ENCODE measurements at regions not wholly inside any gene's neighbourhood (a gene's known extent, or its start where the extent isn't known, plus 50 kb on each side); places are given as distances from the start of the nearest gene placed in this dataset.

DNA sequence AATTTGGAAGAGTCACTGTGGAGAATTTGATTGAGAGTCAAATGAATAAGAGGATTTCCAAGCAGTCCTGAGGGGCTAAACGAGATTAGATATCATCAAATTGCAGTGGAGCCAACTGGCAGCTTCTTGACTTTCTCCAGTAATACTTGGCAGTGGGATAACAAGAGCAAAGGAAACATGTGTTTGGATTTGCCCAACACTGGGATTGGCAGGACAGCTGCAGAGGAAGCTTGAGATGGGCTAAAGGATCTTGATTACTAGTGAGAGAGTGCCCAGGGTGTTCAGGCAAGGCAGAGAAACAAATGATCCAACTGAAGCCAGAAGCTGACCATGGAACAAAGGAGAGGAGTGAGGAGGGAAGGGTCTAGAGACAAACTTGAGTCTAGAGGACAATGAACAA is 356.0 kb upstream of the ISL1 start:
- no peak for DNase-seq (ENCODE audit: low spot score)

DNA sequence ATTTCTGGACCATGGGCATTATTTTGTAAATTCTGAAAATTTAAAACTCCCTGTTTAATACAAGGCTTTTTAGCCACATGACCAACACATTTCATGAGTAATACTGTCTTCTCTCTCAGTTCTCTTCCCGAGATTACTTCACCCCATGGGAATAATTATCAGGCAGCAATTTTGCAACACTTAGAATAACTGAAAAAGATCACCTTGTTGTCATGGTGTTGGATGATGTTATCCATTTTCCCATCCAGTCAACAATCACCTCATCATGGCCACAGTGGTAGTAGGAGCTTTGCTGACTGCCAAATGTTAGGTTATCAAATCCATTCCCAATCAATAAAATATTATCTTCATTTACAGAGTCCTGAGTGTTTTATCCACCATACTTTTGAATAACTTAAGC is 354.9 kb upstream of the ISL1 start:
- DNase-seq (ENCODE audit: low spot score): no peak

DNA sequence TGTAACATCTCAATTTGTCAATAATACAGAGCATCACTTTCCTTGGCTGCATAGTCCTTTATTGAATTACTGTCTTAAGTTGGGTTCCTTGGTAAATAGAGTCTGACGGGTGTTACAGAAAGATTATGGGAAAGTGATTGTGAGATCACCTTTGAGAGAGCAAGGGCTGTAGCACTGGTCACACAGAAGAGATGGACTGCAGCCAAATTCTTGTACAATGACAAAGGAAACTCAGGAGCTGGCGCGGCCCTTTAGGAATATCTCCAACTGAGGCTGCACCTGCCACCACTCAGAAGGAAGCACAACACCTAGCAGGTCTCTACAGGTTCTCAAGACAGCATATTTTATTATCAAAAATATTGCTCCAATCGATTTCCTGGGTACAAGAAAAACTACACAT is 350.0 kb upstream of the ISL1 start:
- no peak for DNase-seq (ENCODE audit: low spot score)

DNA sequence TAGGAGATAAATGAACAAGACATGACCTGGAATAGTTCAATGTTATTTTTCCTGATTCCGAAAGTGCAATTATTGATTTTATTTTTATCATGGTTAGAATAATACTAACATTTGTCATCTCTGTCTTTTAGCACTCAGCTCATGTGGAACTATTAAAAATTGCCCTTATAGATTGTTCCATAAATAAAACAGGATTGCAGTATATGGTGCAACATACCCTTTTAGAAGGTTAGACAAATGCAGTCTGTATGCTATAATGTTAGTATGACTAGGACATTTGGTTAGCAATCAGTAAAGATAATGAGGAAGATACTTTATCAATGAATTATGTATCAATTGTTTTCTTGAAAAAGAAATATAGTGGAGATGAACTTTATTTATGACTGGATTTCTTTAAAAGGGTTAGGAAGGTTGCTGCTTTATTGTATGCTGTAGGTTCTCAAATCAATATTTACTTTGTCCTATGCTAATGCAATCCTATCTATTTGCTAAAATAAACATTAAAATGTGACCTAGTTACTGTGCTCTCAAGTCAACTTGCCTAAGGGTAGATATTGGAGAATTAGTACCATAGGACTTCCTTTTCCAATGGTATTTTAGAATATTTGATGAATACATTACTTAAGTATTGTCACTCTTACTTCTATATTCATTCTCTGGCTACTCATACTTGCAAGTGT is 348.9 kb upstream of the ISL1 start:
- no peak for DNase-seq (ENCODE audit: low spot score)

DNA sequence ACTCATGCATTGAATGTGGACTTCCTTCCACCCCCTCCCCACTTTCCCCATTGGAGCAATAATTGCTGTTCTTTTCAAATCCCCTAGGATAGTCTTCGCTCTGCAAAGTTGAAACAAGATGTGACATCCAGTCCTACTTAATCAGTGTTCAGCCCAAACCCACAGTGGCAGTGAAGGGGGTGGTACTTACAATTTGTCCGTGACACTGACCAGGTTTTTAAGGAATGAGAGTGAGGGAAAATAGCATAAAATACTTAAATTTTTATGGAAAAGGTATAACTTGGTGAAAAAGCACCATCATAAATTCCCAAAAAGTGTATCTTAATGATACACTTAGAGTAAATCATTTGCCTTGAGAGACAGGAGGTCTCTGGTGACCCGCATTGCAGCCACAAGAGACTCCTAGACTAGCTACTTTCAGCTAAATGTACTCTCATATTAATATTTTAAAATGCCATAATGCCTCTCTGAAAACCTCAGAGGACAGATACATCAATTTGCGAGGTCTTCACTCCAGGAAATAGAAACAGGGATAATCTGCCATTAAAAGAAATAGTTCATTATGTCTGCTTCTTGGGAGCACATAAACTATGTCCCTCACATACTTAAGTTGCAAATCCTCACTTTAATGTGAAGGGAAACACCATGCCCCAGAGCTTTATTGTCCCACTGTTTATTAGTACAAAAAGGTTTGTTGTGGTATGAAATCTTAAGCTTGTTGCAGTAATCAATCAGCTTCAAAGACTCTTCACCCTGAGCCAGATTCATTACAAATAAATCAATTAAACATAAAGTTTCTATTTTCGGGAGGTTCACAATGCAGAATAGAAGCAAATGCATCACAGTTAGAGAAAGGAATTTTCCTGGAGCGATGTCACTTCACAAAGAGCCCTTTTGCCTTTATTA is 343.6 kb upstream of the ISL1 start:
- DNase-seq (ENCODE audit: low spot score): no peak

DNA sequence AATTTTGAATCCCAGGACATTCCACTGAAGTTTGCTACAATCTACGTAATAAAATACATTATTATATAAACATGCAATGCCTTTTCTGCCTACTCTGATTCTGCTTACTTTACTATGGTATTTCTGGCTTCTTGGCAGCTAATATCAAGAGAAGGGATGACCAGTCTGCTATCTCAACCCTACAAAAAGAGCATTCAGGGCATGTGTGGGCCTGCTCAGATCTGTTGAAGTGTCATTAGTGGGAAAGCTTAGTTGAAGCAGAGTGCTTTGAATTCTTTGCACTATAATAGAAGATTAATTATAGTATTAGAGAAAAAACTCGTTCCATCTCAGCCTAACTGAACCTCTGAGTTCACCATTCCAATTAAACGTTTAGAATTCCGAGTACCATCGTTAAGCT is 339.5 kb upstream of the ISL1 start:
- no peak for DNase-seq (ENCODE audit: low spot score)

DNA sequence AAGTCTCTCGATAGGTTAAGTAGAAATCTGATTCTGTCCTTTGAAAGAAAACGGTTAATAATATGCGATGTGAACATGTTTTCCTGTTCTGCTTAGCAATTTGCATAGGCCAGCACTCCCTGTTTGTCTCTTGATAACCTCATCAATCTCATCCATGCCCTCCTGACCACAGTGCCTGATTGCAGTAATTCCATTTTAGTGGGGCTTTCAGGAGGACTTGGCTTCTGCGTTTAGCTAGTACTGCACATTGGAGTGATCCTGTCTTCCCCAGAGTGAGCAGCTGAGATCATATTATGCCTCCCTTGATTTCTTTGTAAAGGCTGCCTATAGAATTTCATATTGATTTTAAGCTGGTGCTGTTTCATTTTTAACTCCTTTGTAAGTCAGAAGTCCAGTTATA is 335.9 kb upstream of the ISL1 start:
- DNase-seq (ENCODE audit: low spot score): no peak

DNA sequence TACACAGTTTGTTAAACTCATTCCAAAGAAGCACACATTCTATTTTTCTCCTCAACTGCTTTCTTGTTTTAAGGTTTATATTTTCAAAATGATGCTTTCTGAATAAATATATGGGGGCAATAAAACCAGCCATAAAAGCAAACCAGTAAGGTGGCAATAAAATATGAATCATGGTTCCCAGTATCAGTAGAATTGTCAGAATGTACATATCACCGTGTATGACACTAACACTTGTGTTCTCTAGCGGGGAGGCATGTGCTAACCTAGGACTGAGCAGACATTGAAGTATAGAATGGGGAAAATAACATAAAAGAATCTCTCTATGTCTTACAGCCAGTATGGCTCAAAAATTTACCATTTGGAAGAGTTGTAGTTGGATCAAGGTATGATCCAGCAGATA is 329.9 kb upstream of the ISL1 start:
- DNase-seq (ENCODE audit: low spot score): no peak

DNA sequence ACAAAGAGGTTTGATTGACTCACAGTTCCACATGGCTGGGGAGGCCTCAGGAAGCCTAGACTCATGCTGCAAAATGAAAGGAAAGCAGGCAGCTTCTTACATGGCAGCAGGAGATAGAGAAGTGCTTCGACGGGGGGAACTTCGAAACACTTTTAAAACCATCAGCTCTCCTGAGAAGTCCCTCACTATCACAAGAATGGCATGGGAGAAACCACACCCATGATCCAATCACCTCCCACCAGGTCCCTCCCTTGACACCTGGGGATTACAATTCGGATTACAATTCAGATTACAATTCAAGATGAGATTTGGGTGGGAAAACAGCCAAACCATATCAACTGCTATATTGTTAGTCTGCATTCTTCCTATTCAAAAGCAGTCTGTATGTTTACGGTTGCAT is 322.3 kb upstream of the ISL1 start:
- no peak for DNase-seq (ENCODE audit: low spot score)

DNA sequence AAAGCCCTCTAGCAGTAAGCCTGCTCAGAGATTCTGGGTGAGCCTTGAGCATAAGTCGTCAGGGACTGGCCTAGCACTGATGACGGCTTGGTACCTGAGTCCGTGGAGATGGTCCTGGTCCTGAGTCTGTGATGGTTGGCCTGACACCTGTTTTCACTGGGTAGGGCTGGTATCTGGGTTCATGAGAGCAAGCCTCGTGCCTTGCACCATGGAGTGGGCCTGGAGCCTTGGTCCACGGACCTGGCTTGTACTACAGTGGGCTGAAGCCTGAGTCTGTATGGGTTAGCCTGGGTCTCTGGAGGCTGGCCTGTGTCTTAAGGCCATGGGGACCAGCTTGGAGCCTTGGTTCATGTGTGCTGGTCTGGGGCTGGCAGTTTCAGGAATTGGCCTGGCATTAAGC is 310.3 kb upstream of the ISL1 start:
- DNase-seq (ENCODE audit: low spot score): no peak

DNA sequence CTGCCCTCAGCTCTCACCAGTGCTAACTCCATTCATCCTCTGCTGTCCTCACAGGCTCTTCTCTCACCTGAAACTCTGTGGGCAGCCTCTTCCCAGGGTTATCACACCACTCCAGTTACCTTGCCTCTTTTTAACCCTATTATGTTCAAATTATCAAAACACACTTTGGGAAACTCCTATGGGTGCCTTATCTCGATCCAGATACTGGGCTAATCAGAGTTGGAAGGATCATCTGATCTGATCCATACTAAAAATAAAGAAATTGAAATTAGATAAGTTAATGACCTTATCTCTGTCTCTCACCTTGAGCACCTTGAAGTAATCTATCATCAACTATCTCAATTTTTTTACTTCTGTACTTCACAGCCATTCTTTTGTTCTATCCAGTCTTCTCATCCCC is 300.5 kb upstream of the ISL1 start:
- no peak for DNase-seq (ENCODE audit: low spot score)

DNA sequence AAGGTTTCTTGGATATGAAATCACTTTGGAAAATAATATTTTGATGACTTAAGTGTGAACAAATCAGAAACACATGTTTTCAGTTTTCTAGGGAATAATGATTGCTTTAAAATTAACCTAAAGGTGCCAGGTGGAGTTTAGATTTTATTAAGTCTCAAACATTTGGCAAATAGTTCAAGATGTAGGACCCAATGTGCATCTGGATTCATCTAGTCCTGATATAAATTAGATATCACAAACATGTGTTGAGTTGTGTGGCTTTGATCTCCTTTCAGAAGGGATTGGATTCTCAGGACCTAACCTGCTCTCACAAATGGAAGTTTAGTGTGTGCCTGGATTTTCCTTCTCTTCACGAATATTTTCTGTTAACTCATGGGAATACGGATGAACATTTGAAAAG is 291.4 kb upstream of the ISL1 start:
- no peak for DNase-seq (ENCODE audit: low spot score)

DNA sequence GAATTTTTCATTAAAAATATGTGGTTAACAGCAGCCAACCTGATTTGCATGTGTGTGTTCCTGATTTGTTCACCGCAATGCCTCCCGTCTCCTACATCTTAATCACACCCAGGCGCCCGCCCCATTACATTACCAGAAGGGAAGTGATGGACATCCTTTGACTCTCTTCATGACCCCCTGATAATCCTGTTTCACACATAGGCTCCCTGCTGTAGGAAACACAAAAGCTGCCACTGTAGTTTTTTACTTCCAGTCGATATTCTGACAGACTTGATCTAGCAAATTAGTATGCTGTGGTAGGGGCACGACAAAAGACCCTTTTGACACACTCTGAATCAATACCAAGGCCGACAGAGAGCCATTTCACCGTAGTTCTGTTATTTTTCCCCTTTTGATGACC is 287.8 kb upstream of the ISL1 start:
- DNase-seq (ENCODE audit: low spot score): no peak

DNA sequence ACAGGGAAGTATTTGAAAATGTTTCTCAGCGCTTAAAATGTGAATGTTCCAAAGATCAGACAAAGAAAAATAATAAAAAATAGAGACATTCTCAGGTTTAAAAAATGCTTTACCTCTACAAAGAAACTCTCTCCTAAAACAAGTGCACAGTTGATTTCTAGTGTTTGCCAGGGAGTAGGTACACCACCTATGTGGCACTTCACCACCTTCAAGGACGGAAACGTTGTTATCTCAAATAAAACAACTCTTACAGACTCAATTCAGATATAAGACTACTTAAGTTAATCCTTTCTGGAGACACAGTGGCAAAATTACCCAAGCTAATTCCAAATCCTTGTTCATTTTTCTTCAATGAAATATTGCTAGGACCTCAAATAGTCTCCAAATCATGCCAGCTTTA is 286.4 kb upstream of the ISL1 start:
- no peak for DNase-seq (ENCODE audit: low spot score)

DNA sequence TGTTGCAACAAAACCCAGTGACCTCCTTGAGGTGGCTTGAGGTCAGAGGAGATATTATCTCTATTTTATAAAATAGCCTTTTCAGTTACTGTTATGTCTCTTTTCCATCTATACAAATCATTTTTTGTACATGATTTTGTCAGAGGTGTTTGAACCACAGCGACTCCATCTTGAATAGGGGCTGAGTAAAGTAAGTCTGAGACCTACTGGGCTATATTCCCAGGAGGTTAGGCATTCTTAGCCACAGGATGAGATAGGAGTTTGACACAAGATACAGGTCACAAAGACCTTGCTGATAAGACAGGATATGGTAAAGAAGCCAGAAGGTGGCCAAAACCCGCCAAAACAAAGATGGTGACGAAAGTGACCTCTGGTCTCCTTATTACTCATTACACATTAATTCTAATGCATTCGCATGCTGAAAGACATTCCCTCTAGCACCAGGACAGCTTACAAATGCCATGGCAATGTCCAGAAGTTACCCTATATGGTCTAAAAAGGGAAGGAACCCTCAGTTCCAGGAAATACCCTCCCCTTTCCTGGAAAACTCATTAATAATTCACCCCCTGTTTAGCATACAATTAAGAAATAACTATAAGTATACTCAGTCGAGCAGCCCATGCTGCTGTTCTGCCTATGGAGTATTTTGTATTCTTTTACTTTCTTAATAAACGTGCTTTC is 283.9 kb upstream of the ISL1 start:
- no peak for DNase-seq (ENCODE audit: low spot score)

DNA sequence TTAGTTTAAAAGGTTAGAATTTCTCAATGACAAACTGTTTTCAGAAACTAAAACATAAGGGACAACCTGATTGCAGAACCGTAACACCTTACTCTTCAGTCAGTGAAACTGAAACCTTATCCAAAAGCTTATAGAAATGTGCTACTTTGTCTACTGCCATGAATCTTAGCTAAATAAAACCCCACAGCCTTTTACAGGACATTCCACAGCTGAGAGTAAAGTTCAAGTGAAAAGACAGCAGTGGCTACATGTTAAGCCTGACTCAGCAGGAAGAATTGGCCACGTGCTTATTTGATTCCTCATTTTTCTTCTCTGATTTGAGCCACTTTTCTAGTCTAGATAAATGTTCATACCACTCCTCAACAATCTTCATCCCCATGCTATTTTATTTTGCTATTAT is 278.7 kb upstream of the ISL1 start:
- no peak for DNase-seq (ENCODE audit: low spot score)

DNA sequence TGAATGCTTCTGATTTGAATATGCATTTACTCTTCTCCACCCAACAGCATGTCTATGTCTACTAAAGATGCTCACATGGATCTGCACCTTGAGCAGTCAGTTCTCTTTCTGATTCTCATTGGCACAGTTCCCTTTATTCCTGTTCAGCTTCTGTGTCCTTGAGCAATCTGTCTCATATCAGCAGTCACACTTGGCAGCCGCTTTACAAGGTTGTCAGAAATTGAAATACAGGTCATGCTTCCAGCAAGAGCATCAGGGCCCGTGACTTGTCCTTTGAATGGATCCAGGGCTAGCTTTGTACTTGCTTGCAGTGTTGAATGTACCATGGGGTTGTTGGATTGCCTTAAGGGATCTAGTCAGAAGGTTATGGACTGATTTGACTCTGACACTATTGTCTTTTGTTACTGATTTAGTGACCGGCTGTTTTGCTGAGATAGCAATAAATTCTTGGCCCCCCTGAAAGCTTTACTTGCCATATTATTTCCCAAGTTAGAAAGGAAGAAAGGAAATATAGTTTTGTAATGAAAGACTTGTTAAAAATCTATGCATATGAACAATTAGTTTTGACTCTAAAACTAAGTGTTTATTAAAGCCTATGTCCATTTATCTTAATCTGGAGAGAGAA is 273.4 kb upstream of the ISL1 start:
- no peak for DNase-seq (ENCODE audit: low spot score)

DNA sequence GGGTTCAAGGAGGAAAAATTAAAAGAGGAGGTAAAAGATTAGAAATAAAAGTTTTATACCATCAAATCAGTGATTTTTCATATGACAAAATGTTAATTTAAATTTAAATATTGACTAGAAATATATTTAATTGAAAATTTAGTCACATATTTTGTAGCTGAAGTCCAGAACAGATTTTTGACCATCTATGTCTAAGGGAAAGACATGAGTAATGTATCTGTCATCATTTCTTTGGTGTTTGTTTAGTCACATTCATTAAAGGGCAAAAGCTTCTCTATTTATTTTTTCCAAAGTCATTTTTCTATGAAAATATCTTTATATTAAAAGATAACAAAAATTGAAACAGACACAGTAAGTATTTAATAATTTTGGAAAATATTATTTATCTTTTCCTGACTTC is 252.0 kb upstream of the ISL1 start:
- DNase-seq (ENCODE audit: low spot score): no peak

DNA sequence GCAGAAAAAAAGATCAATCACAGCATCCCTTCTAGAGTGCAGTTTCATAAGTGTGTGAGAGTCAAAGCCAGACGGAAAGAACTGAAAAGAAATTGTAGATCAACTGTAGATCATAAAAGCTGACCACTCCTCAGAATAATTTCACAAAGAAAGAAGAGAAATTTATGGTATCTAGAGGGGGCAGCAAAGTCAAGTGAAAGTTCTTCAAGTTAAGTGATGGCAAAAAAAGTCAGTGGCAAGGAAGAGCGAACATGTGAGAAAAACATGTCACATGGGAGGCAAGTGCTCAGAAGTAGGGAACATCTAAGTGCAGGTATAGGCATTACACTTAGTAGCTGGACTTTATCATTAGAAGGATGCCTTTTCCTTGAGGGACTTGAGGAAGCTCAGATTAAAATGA is 245.1 kb upstream of the ISL1 start:
- DNase-seq (ENCODE audit: low spot score): no peak

DNA sequence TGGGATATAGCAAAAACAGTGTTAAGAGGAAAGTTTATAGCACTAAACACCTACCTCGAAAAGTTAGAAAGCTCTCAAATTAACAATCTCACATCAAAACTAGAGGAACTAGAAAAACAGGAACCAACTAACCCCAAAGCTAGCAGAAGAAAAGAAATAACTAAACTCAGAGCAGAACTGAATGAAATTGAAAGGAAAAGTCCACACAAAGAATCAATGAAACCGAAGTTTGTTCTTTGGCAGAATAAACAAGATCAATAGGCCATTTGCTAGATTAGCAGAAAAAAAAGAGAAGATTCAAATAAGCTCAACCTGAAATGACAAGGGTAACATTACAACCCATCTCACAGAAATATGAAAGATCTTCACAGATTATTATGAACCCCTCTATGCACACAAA is 234.8 kb upstream of the ISL1 start:
- DNase-seq (ENCODE audit: low spot score): no peak

DNA sequence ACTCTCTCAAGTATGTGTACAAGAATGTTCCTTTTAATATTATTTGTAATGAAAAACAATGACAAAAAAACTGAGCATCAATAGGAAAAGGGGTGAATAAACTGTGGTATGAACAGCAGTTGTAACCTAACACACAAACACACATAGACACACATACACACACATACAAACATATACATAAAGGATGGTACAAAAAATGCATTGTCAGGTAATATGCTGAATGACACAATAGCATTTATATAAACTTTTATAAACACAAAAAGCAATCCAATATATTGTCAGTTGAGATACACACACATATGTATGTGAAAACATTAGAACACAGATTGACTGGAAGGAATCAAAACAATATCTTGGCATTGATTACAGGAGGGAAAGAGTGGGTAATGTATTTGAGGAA is 227.0 kb upstream of the ISL1 start:
- no peak for DNase-seq (ENCODE audit: low spot score)

DNA sequence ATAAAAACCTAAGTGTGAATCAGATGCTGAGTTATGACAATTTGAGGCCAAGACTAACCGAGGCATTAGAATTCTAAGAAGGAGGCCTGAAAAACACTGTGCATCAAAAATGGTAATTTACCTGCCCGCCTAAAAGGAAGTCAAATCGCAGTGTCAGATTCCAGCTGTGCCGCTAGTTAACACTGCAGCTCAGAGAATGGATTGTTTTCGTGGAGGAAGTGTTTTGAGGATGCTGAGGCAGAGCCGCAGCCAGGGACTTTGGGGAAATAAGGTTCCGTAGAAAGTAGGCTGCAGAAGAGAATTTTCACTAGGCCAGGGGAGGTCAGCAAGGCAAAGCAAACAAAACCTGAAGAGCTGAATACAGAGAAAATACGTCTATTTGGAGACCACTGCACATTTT is 226.4 kb upstream of the ISL1 start:
- DNase-seq (ENCODE audit: low spot score): no peak

Measured in mesenteric fat pad (tissue), 1 donor.